ENCODE measurements at regions not wholly inside any gene's neighbourhood (a gene's known extent, or its start where the extent isn't known, plus 50 kb on each side); places are given as distances from the start of the nearest gene placed in this dataset.
"Not testable (repeated sequence)": the region's sequence is repeated elsewhere in the genome, so short reads cannot be mapped to it uniquely, and the experiment has no call there.

DNA sequence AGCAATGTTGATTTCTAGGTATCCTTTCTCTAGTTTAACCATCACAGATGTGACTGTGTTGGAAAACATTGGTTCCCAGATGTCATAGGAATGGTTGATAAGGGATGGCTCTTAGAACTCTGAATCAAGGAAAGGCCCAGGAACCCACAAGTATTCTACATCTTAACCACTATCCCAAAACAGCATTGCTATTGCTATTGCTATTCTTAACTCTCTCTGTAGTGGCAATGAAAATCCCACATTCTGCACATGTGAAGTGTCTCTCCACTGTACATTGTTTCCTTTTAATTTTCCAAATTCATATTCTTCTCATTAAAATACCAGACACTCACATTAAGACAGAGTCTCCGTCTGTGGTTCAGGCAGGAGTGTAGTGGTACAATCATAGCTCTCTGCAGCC lies 420.4 kb upstream of the RUNX1 start:
- ChIA-PET POLR2A (no interaction called here), CTCF (no interaction called here)
- H3K36me3 ChIP-seq (ENCODE audit: control insufficient read depth in 2 of 3, insufficient read depth in 3 of 3, low read length in 3 of 3): no peaks in the 10 kb centered on the region
- intact Hi-C loops (cut with micrococcal nuclease): no loop called here
- Mint-ChIP-seq H3K27me3 (no peaks in the 10 kb centered on the region), H3K4me3 (no peak overlapping the region), H3K9me3 (peaks cover 0 to 17% (median 6%) of the 10 kb centered on the region in 11 donors), H3K27ac (no peak overlapping the region), H3K4me1 (peaks cover 6 to 27% (median 12%) of the 10 kb centered on the region in 7 donors), H3K36me3 (peaks cover 0 to 11% (median 5%) of the 10 kb centered on the region in 5 donors)
- no peak for DNase-seq
- no peak overlapping the region for H3K4me3 ChIP-seq (ENCODE audit: low read length)
- H3K4me1 ChIP-seq (ENCODE audit: control insufficient read depth in 2 of 2, insufficient read depth in 2 of 2, low read length in 2 of 2): no peaks in the 10 kb centered on the region
- H3K9me3 ChIP-seq (ENCODE audit: control insufficient read depth in 2 of 3, low read length in 3 of 3): no peaks in the 10 kb centered on the region
- no peak for ATAC-seq
- H3K27me3 ChIP-seq (ENCODE audit: control insufficient read depth in 2 of 2, insufficient read depth in 2 of 2, low read length in 2 of 2): no peaks in the 10 kb centered on the region
- no peak overlapping the region for H3K27ac ChIP-seq (ENCODE audit: low read depth, low read length)

DNA sequence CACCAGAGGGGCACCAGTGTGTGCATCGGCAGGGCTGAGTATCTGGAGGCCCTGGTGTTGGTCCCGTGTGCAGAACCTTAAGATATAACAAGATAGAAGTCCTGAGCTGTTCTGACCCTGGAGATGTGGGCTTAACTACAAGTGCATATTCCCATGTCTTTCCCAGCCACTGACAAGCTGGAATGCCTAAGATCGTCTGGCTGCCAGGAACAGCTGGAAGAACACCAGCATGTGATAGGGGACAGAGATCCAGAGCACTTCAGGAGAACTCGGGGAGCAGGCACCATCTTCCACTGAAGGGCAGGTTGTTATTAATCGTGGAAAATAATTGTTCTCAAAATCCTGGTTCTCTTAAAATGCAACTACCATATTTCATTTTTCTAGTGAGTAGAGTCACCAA lies 419.9 kb upstream of the RUNX1 start:
- H3K27me3 Mint-ChIP-seq: no peaks in the 10 kb centered on the region
- H3K36me3 Mint-ChIP-seq: peaks cover 0 to 11% (median 5%) of the 10 kb centered on the region in 5 donors
- ATAC-seq (no peak), DNase-seq (no peak)
- Histone ChIP-seq H3K4me1 (ENCODE audit: control insufficient read depth in 2 of 2, insufficient read depth in 2 of 2, low read length in 2 of 2) (no peaks in the 10 kb centered on the region), H3K9me3 (ENCODE audit: control insufficient read depth in 2 of 3, low read length in 3 of 3) (no peaks in the 10 kb centered on the region), H3K36me3 (ENCODE audit: control insufficient read depth in 2 of 3, insufficient read depth in 3 of 3, low read length in 3 of 3) (no peaks in the 10 kb centered on the region), H3K27me3 (ENCODE audit: control insufficient read depth in 2 of 2, insufficient read depth in 2 of 2, low read length in 2 of 2) (no peaks in the 10 kb centered on the region), H3K4me3 (ENCODE audit: low read length) (no peak overlapping the region), H3K27ac (ENCODE audit: low read depth, low read length) (no peak overlapping the region)
- POLR2A ChIA-PET: no interaction called here
- H3K4me3 Mint-ChIP-seq: no peak overlapping the region
- CTCF ChIA-PET: no interaction called here
- H3K4me1 Mint-ChIP-seq: peaks cover 6 to 32% (median 13%) of the 10 kb centered on the region in 7 donors
- H3K9me3 Mint-ChIP-seq: peaks cover 0 to 17% (median 6%) of the 10 kb centered on the region in 11 donors
- intact Hi-C loops (cut with micrococcal nuclease): no loop called here
- H3K27ac Mint-ChIP-seq: no peak overlapping the region

- no peak for ATAC-seq
- ChIA-PET CTCF (no interaction called here), POLR2A (interaction anchor here (0.6 kb wide), 1 partner anchor 8 kb away, joined by 3 read pairs; no protein-coding TSS in a partner anchor)
- Mint-ChIP-seq H3K27ac (no peak overlapping the region), H3K27me3 (no peaks in the 10 kb centered on the region), H3K9me3 (peaks cover 0 to 17% (median 6%) of the 10 kb centered on the region in 11 donors), H3K4me1 (peaks cover under 1 to 25% (median 6%) of the 10 kb centered on the region in 7 donors), H3K36me3 (peaks cover 0 to 10% (median 5%) of the 10 kb centered on the region in 5 donors), H3K4me3 (no peak overlapping the region)
- Histone ChIP-seq H3K9me3 (ENCODE audit: control insufficient read depth in 2 of 3, low read length in 3 of 3) (no peaks in the 10 kb centered on the region), H3K27me3 (ENCODE audit: control insufficient read depth in 2 of 2, insufficient read depth in 2 of 2, low read length in 2 of 2) (no peaks in the 10 kb centered on the region), H3K4me3 (ENCODE audit: low read length) (no peak overlapping the region), H3K4me1 (ENCODE audit: control insufficient read depth in 2 of 2, insufficient read depth in 2 of 2, low read length in 2 of 2) (no peaks in the 10 kb centered on the region), H3K27ac (ENCODE audit: low read depth, low read length) (no peak overlapping the region), H3K36me3 (ENCODE audit: control insufficient read depth in 2 of 3, insufficient read depth in 3 of 3, low read length in 3 of 3) (no peaks in the 10 kb centered on the region)
- intact Hi-C loops (cut with micrococcal nuclease): no loop called here
- no peak for DNase-seq
Measured at GRCh38 chr21:35467566-35467965, 418.5 kb upstream of the RUNX1 start.

DNA sequence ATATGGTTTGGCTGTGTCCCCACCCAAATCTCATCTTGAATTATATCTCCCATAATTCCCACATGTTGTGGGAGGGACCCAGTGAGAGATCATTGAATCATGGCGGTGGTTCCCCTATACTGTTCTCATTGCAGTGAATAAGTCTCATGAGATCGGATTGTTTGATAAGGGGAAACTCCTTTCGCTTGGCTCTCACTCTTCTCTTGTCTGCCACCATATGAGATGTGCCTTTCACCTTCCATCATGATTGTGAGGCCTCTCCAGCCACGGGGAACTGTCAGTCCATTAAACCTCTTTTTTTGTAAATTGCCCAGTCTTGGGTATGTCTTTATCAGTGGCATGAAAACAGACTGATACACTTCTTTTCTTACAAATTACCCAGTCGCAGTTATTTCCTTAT lies 417.6 kb upstream of the RUNX1 start:
- Mint-ChIP-seq H3K9me3 (peaks cover 0 to 17% (median 6%) of the 10 kb centered on the region in 11 donors), H3K4me1 (peaks cover 0 to 17% (median 3%) of the 10 kb centered on the region in 7 donors)
- H3K4me1 ChIP-seq (ENCODE audit: control insufficient read depth in 2 of 2, insufficient read depth in 2 of 2, low read length in 2 of 2); H3K36me3 Mint-ChIP-seq; H3K27ac Mint-ChIP-seq; H3K27me3 ChIP-seq (ENCODE audit: control insufficient read depth in 2 of 2, insufficient read depth in 2 of 2, low read length in 2 of 2); H3K9me3 ChIP-seq (ENCODE audit: control insufficient read depth in 2 of 3, low read length in 3 of 3); H3K27ac ChIP-seq (ENCODE audit: low read depth, low read length); H3K4me3 Mint-ChIP-seq; intact Hi-C loops (cut with micrococcal nuclease); CTCF ChIA-PET; ATAC-seq; H3K27me3 Mint-ChIP-seq; H3K4me3 ChIP-seq (ENCODE audit: low read length); H3K36me3 ChIP-seq (ENCODE audit: control insufficient read depth in 2 of 3, insufficient read depth in 3 of 3, low read length in 3 of 3); POLR2A ChIA-PET; DNase-seq: not testable (repeated sequence)

DNA sequence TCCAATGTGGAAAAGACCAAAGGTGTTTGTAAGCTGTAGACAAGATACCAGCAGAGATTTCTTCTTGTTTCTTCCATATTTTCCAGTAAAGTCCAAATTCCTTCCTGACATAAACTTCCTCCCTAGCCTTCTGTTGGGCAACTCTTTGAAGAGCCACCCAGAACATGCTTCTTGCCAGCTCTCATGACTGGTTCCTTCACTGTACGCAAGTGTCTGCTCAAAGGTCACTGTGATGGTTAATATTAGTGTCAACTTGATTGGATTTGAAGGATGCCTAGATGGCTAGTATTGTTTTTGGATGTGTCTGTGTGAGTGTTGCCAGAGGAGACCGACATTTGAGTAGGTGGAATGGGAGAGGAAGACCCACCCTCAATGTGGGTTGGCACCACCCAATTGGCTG lies 416.6 kb upstream of the RUNX1 start:
- no peak for ATAC-seq

DNA sequence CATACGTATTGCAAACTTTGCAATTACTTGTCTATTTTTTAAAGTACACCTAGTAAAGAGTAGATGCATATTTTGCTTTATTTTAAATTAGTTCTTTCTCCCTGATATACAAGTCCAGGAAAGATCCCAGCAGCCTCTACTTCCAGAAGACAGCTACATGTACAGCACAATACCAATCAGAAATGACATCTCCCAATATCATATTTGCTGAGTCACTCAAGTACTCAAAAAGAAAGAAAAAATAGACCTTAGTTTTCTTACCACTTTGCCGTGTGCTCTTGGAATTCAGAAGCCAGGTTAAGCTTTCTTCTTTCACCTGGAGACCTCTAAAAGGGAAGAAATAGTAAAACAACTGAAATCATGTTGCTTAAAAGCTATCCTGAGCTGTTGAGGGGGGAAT lies 412.6 kb upstream of the RUNX1 start:
- ATAC-seq (no peak), DNase-seq (no peak)

More for the DNA sequence above, 416.6 kb upstream of the RUNX1 start:
- H3K9me3 ChIP-seq (ENCODE audit: control insufficient read depth in 2 of 3, low read length in 3 of 3): no peaks in the 10 kb centered on the region
- Mint-ChIP-seq H3K9me3 (peaks cover 0 to 17% (median 6%) of the 10 kb centered on the region in 11 donors), H3K36me3 (peaks cover 0 to 11% (median 5%) of the 10 kb centered on the region in 5 donors), H3K27me3 (no peaks in the 10 kb centered on the region), H3K27ac (no peak overlapping the region), H3K4me3 (no peak overlapping the region), H3K4me1 (peaks cover 0 to 13% (median 3%) of the 10 kb centered on the region in 7 donors)
- no peaks in the 10 kb centered on the region for H3K4me1 ChIP-seq (ENCODE audit: control insufficient read depth in 2 of 2, insufficient read depth in 2 of 2, low read length in 2 of 2)
- H3K4me3 ChIP-seq (ENCODE audit: low read length): no peak overlapping the region
- H3K36me3 ChIP-seq (ENCODE audit: control insufficient read depth in 2 of 3, insufficient read depth in 3 of 3, low read length in 3 of 3): no peaks in the 10 kb centered on the region
- ChIA-PET CTCF (no interaction called here), POLR2A (no interaction called here)
- intact Hi-C loops (cut with micrococcal nuclease): no loop called here
- no peak for DNase-seq
- no peak overlapping the region for H3K27ac ChIP-seq (ENCODE audit: low read depth, low read length)
- H3K27me3 ChIP-seq (ENCODE audit: control insufficient read depth in 2 of 2, insufficient read depth in 2 of 2, low read length in 2 of 2): no peaks in the 10 kb centered on the region

DNA sequence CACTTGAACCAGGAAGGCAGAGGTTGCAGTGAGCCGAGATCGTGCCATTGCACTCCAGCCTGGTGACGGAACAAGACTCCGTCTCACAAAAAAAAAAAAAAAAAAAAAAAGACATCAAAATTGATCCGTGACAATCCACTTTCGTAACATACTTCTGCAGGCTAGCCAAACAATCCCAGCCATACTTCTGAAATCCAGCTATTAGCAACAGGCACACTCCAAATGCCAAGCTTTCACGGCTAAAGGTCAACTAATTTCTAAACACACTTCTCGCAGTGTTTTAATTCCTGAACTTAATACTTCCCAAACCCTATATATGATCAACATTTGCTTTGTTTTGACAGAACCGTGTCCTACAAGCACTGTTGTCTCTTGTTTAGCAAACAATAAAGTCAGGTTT lies 411.3 kb upstream of the RUNX1 start:
- no peaks in the 10 kb centered on the region for H3K9me3 ChIP-seq (ENCODE audit: control insufficient read depth in 2 of 3, low read length in 3 of 3)
- H3K9me3 Mint-ChIP-seq: peaks cover 0 to 6% (median 0%) of the 10 kb centered on the region in 11 donors
- H3K27me3 Mint-ChIP-seq: no peaks in the 10 kb centered on the region
- ChIA-PET CTCF (no interaction called here), POLR2A (interaction anchor here (0.6 kb wide), 1 partner anchor 46 kb away, joined by 4 read pairs; no protein-coding TSS in a partner anchor)
- H3K4me3 ChIP-seq (ENCODE audit: low read length): no peak overlapping the region
- H3K27ac ChIP-seq (ENCODE audit: low read depth, low read length): no peak overlapping the region
- intact Hi-C loops (cut with micrococcal nuclease): no loop called here
- peaks cover 0 to 17% (median 3%) of the 10 kb centered on the region in 7 donors for H3K4me1 Mint-ChIP-seq
- no peak for ATAC-seq
- H3K4me3 Mint-ChIP-seq: no peak overlapping the region
- DNase-seq: no peak
- H3K27me3 ChIP-seq (ENCODE audit: control insufficient read depth in 2 of 2, insufficient read depth in 2 of 2, low read length in 2 of 2): no peaks in the 10 kb centered on the region
- no peaks in the 10 kb centered on the region for H3K4me1 ChIP-seq (ENCODE audit: control insufficient read depth in 2 of 2, insufficient read depth in 2 of 2, low read length in 2 of 2)
- peaks cover 0 to 5% (median 0%) of the 10 kb centered on the region in 5 donors for H3K36me3 Mint-ChIP-seq
- no peak overlapping the region for H3K27ac Mint-ChIP-seq
- no peaks in the 10 kb centered on the region for H3K36me3 ChIP-seq (ENCODE audit: control insufficient read depth in 2 of 3, insufficient read depth in 3 of 3, low read length in 3 of 3)

More for the DNA sequence above, 412.6 kb upstream of the RUNX1 start:
- no peak overlapping the region for H3K27ac Mint-ChIP-seq
- Histone ChIP-seq H3K4me1 (ENCODE audit: control insufficient read depth in 2 of 2, insufficient read depth in 2 of 2, low read length in 2 of 2) (no peaks in the 10 kb centered on the region), H3K4me3 (ENCODE audit: low read length) (no peak overlapping the region), H3K27me3 (ENCODE audit: control insufficient read depth in 2 of 2, insufficient read depth in 2 of 2, low read length in 2 of 2) (no peaks in the 10 kb centered on the region), H3K9me3 (ENCODE audit: control insufficient read depth in 2 of 3, low read length in 3 of 3) (no peaks in the 10 kb centered on the region), H3K27ac (ENCODE audit: low read depth, low read length) (no peak overlapping the region), H3K36me3 (ENCODE audit: control insufficient read depth in 2 of 3, insufficient read depth in 3 of 3, low read length in 3 of 3) (no peaks in the 10 kb centered on the region)
- intact Hi-C loops (cut with micrococcal nuclease): no loop called here
- POLR2A ChIA-PET: no interaction called here
- peaks cover 0 to 11% (median 3%) of the 10 kb centered on the region in 5 donors for H3K36me3 Mint-ChIP-seq
- H3K4me1 Mint-ChIP-seq: peaks cover 0 to 17% (median 3%) of the 10 kb centered on the region in 7 donors
- H3K9me3 Mint-ChIP-seq: peaks cover 0 to 13% (median 5%) of the 10 kb centered on the region in 11 donors
- H3K27me3 Mint-ChIP-seq: no peaks in the 10 kb centered on the region
- CTCF ChIA-PET: interaction anchor here (0.6 kb wide), 1 partner anchor 177 kb away, joined by 4 read pairs; no protein-coding TSS in a partner anchor
- no peak overlapping the region for H3K4me3 Mint-ChIP-seq
